CD4-positive, alpha-beta T cell treated with Interleukin-10 for 1 hour (primary cell): ENCODE measurements at regions not wholly inside any gene's neighbourhood (a gene's known extent, or its start where the extent isn't known, plus 50 kb on each side); places are given as distances from the start of the nearest gene placed in this dataset.
"Not testable (repeated sequence)": the region's sequence is repeated elsewhere in the genome, so short reads cannot be mapped to it uniquely, and the experiment has no call there.

Experiments used
- DNase-seq: peaks from one replicate; pipeline ENCODE4 v3.0.0-alpha.2; 2020

DNA sequence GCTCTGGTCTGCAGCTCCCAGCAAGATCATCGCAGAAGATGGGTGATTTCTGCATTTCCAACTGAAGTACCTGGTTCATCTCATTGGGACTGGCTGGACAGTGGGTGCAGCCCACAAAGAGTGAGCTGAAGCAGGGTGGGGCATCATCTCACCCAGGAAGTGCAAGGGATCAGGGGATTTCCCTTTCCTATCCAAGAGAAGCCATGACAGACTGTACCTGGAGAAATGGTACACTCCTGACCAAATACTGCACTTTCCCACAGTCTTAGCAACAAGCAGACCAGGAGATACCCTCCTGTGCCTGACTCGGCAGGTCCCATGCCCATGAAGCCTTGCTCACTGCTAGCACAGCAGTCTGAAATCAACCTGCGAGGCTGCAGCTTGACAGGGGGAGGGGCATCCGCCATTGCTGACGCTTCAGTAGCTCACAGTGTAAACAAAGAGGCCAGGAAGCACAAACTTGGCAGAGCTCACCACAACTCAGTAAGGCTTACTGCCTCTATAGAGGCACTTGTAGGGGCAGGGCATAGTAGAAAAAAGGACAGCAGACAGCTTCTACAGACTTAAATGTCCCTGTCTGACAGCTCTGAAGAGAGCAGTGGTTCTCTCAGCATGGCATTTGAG is 60.5 kb downstream of the AREG start:
- not testable (repeated sequence) for DNase-seq

DNA sequence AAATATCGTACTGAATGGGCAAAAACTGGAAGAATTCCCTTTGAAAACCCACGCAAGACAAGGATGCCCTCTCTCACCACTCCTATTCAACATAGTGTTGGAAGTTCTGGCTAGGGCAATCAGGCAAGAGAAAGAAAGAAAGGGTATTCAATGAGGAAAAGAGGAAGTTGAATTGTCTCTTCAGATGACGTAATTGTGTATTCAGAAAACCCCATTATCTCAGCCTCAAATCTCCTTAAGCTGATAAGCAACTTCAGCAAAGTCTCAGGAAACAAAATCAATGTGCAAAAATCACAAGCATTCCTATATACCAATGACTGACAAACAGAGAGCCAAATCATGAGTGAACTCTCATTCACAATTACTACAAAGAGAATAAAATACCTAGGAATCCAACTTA is 64.4 kb downstream of the AREG start:
- not testable (repeated sequence) for DNase-seq

DNA sequence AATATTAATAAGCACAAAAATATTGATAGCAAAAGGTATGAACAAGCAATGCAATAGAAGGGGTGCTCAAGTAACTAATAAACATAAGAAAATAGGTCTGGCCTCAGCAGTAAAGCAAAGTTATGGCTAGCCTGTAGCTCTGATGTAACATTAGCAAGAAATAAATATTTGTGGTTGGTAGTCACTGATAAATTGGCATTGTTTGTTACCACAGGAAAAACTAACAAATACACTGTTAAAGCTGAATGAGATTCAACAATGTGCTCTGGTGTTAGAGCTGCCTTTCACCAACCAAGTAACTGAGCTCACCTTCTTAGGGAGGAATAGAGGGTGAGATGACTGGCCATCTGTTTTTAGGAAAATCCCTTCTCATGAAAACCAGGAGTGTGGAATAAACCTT is 71.4 kb downstream of the AREG start:
- no peak for DNase-seq

DNA sequence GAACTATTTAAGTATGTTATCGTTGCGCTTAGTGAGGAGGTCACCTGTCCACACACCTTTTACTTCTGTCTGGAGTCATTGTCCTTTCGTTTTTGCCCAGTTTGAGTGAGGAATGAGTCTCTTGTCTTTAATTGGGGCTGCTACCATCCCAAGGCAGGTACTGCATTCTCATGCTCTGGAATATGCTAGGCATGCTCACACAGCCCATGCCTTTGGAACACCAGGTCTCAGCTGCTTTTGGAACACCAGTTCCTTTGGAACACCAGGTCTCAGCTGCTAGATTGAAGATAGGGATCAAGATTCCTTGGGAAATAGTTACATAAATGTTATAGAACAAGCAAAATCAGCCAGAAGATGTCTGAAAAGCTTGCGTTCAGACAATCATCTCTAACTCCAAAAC is 73.1 kb downstream of the AREG start:
- DNase-seq, result no peak

DNA sequence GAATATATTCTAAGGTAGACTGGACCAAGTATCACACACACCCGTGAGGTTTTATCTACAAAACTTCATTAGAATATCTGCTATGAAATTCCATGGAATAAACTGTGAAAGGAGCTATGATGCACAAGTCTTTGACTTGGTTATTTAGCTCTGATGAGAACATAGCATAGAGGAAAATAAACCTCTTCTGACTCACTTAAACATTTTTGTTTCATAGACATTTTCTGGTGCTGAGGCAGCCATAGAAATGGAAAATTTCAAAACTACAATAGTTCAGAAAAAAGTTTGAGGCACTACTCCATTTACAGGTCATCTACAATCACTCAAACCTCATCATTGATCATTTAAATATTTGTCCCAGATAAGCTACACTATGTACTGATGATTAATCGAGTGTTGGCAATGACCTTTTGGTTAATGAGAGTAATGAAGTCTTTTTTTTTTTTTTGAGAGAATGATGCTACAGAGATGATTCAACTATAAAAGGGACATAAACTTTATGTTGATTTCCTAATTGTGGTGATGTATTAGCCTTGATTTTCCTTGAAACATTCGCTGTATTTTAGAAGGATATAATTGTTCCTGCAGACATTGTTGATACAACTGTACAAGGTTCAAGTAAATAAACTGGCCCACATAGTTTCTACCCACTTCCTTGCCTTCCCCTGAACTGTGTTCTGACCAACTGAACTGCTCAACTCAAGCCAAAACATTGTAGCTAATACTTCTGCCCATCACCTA is 77.5 kb downstream of the AREG start:
- no peak for DNase-seq

DNA sequence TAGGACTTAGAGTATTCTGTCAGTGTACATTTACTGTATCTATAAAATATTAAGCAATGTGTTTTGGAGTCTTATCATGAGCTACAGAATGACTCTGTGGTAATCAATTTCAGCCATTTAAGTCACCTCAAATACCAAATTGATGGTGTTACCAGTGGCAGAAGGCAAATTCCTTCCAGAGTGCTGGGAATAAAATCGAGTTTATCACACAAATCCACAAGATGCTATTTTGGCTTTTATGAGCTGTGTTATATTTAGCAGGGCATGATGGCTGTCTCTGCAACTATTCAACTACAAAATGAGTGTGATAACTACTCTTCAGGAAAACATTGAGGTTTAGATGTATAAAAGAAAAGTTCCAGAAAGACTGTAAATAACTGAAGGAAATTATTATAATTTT is 78.2 kb downstream of the AREG start:
- DNase-seq, result no peak

DNA sequence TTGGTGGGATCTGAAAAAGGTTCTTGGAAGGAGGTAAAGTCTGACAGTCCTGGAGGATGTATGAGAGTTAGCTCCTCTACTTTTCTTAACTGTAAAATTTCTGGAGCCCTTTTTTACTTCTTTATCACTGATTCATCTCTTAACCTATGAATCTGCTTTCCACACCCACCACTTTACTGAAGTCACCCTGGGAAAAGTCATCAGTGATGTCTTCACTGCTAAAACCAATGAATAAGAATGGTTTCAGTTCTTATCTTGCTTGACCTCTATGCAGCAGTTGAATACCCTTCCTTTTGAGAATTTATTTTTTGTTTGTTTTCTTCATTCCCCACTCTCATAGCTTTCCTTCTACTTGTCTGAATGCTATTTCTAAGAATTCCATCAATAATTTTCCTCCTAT is 80.0 kb downstream of the AREG start:
- DNase-seq, result no peak

DNA sequence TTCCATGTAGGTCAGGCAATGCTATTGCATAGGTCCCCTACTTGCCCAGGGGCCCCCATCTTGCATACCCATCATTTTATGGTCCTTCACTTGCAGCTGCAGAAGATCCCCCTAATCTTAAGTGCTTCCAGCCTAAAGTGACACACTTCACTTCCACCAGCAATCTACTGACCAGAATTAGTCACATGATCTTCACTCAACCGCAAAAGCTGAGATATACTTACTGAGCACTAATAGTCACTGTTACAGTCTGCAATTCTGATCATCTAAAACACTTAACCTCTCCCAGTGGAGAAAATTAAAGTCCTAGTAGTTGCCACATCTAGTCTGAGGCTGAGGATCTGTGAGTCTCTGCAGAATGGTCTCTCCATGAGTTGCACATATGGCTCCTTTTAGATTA is 82.1 kb downstream of the AREG start:
- no peak for DNase-seq

DNA sequence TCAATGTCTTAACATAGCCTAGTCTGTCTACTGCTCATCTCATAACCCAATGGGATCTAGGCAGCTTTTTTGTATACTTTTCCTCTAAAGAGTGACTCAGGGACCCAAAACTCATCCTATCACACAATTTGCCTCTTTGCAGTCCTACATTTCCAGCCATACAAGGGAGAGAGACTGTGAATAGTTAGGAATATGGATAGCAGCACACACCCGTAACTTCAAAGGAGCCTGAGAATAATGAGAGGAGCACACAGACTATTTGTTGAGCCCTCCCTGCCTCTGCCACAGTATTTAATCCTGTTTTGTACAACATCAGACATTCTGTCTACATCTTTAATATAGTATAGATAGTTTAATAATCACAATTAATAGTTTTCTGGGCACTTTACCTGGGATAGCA is 83.2 kb downstream of the AREG start:
- DNase-seq, result no peak

DNA sequence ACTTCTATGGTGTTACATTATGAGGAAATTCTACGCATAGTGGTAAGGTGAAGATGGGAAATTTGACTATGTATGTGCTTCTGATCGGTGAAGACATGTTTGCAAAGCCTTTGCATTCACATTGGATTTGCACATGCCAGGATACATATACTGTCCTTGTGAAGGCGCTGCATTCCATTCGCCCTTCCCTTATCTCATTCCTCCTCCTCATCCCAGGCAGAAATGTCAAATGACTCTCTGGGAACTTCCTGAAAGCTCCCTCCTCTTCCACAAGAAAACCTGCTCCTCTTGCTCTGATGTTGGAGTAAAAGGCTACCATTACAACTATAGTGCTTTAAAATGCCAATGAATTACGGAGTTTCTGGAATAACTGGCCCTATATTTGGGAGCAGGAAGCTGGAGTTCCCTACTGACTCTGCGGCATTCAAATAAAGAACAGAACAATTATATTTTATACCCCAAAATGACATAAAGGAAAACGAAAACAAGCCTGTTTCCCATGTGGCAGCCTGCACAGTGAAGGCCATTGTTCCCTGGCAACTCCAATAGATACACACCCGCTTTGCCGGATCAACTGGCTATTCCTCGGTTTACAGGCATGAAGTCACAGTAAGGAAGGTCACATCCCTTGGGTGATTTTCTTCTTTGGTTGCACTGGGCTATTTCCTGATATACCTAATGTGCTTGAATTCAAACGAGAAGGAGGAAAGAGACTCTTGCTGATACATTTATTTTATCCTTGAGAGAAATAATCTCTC is 84.5 kb downstream of the AREG start:
- DNase-seq, result no peak

DNA sequence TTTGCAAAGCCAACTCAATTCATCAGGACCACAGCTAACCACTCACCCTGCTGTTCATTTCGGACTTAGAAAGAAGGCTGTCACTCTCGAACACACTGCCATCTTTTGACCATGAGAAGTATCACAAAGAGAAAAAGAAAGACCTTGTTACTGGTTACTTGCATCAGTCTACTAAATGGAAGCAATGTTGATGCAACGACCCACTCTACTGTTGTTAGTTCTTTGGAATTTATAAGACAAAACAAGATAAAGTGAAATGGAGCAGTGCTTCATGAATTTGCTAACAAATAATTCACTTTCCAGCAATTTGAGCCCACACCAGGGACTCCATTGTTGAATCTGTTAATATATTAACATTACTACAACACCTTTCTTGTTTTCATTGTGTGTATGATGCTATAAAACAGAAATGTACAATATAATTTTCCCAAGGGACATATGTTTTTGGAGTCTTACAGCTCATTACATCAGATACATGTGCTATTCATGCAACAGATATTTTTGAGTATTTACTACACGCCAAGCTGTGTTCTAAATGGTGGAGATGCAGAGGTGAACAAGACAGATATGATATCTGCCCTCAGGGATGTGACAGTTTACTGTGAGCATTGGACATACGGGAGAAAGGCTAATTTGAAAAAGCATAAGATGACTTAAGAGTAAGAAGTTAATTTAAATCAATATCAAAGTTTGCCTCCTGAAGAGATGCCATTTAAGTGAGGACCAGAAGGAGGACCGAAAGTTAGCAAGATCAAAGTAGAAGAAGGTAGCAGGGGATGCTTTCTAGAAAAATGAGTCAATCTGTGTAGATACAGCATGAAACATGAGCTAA is 87.2 kb downstream of the AREG start:
- DNase-seq, result peak; percentile 36

DNA sequence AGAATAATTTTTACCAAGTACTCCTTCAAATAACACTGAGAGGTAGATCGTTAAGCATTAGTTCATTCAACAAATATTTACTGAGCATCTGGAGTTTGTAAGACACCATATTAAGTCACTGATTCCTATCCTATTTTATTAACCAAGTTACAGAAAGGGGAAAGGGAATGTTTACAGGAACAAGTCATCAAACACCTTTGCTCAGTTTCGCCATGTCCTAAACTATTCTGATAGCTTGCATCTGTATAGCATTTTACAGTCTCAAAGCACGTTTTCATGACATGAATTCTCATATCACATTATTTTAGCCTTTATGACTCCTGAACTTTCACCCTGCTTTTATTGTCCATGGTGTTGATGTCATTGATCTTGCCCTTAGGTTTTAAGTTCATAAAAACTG is 89.2 kb downstream of the AREG start:
- DNase-seq, result no peak

DNA sequence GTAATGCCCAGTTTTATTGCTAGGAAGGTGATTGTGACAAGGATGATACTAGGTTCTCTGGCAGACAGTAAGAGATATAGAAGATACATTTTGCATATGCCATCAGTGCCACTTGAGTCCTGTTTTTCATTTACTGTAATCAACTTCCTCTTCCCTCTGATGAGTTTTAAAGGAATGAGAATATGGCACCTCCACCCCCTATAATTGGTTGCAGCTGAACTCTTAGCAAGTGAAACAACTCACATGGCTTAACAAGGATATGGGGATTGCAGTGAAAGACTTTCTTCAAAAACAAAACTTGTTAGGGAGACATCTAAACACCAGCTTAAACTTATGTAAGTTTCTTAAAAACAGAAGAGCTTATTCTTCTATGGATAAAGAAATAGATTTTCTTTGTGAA is 90.0 kb downstream of the AREG start:
- DNase-seq, result no peak

DNA sequence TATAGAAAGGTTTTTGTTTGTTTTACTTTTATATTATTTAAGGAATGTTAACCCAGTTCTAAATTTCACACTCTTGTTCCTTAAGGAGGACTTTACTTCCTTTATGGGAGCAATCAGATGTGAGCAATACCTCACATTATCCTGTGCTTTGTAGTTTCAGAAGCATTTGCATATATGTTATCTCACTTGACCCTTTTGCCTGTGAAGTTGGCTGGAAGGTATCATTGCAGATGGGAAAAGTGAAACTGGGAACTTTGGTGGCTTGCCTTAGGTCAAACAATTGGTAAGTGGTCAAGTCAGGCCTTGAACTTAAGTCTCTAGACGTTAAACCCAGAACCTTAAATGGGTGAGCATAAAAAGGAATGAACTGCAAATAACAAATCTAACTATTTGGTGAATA is 90.6 kb downstream of the AREG start:
- no peak for DNase-seq

DNA sequence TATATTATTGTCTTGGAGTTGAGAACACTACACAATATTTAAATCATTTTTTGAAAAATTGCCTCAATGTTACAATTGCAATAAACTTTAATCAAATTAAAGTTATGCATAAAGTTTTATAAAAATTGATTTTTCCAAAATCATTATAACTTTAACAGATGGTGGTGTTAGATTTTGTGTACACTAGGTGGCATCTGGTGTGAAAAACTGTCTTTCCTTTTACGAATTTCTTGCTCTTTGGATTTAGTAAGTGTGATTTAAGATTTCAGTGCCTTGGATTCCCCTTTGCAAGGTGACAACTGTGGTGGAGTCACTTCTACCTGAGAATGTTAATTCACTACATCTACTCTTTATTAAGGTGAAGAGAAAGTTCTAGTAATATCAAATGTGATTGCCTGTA is 91.6 kb downstream of the AREG start:
- no peak for DNase-seq

DNA sequence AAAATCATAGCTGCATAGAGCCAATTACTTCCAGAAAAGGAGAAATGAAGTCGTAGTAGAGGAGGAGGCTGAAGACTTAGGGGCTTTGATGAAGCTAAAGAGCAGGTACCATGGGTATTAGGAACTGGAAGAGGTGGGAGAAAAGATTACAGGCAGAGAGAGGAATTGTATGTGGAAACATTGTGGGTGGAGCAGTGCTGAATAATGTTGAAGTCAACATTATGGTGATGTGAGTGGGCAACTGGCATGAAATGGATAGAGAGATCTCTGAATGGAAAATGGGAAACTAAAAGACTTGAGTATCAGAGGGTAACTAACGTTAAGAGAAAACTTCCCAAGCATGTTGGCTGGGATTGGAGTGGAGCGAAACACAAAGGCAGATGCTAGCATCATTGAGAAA is 92.5 kb downstream of the AREG start:
- DNase-seq, result no peak

DNA sequence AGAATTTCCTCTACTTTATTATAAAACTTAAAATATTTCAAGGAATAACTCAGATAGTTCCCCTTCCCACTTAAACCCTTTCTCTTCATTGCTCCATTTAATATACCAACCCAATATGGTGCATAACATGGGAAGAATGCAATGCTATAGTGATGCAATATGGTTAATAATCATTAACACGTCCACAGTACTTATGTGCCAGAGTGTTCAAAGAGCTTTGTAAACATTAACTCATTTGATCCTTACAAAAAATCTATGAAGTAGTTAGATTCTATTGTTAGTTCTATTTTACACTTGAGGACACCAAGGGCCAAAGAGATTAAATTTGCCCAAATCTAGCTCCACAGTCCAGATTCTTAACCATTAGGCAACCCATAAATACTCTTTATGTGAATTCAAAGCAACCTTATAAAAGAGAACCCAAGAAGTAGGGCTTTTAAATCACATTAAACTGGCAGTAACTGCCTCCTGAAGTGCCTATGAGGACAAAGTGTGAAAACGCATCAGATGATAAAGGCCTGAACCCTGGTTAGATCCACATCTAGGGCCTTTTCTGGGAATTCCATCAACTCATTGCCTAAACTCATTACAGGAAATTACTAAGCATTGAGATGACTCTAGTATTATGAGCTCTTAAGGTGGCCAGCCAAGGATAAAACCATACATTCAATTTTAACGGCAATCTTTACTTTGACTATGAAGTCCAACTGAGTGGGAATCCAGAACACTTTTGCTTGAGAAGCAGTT is 94.3 kb downstream of the AREG start:
- DNase-seq, result no peak

DNA sequence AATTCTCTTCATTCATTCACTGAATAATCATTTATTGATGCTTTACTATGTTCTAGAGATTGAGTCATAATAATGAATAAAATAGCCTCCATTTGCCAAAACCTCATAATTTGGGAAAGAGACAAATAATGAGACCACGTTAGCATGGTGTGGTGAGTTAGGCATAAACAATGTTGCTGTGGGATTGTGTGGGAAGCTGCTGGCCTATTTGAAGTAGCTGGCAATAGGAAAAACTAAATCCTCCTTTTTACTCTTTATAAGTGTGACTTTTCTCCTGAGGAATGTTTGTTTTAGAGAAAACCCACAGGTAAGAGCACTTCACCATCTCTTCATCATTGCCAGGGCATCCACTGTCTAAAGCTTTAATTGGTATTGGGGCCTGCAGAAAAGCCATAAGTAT is 95.3 kb downstream of the AREG start:
- DNase-seq, result no peak

DNA sequence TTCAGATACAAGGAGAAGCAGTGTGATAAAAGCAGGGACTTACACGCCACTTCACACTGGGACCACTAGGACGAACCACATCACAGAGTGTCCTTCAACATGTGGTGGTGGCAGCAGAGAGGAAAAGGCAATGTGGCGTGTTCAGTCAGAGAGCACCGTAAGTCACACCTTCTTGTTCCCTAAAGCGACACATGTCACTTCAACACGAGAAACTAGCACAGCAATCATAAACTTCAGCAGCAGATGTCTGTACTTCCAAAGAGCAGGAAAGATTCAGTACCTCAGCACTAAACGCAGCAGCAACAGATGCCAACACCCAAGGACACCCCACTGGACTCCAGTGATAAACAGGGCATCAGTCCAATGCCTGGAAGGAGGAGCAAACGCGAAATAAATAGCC is 96.7 kb downstream of the AREG start:
- no peak for DNase-seq

DNA sequence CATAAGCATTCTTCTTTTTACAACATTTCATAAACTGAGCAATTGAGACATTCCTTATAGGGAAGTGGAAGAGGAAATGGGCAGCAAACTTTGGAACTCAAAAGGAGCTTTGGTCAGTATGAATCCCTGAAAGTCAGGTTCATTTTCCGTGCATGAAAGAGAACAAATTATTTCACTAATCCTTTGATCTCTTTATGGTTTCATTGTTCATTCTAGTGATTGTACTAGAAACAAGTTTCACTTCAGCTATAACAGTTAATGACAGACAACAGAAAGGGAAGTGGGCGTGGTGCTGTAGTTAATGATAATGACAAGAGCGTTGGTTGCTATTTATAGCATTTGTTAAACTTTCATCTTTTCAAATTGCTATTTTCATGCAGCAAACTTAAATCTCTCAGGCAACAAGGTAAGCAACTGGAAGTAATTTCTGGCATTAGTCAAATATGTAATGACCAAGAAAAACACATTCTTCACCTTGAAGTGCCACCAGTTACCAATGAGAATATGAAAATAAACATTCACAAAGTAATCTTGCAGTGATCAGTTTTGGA is 98.4 kb downstream of the AREG start:
- peak; percentile 11 for DNase-seq

DNA sequence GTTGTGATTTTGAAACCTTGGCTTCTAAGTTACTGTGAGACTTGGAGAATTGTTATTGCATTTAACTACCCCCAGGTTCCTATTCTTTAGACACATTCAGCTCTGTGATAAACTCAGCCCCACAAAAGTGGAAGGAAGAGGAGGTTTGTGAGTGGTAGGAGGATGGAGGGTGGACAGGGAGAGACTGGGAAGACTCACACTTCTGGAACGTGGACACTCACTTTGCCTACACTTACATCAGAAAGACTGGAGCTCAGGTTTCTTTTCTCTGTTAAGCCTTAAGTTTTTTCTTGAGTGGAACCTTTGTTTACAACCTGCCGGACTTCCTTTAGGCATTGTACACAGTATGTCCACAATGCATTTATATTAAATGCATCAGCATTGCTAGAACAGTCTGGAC is 99.0 kb downstream of the AREG start:
- DNase-seq, result no peak

DNA sequence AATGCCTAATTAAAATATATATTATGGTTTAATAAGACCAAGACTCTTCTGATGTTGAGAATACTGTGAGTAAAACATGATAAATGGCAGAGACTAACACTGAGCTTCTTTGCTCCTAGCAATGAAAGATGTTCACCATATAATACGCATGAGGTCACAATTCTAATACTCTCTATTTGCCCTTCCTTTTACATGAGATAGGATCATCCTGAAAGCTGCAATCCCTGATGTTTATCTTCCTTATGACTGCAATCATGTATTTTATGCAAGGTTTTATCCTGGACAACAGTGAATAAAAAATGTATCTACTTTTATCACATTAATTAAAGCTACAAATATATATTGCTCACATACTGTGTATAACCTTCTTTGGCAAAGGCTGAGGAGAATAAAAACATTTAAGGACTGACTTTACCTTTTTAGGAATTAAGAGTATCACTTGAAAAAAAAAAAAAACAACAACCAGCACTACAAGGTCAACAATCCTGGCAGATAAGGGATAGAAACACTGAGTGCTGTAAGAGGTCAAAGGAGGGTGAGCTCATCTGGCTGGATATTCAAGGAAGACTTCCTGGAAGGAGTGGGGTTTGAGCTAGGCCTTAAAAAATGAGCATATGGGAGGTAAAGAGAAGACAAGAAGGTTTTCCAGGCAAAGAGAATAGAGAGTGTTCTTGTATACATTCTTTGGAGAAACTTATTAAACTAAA is 99.9 kb downstream of the AREG start:
- no peak for DNase-seq
